Fibroblast of lung (primary cell): ENCODE measurements at regions not wholly inside any gene's neighbourhood (a gene's known extent, or its start where the extent isn't known, plus 50 kb on each side); places are given as distances from the start of the nearest gene placed in this dataset.
A peak's percentile ranks its signal among the peaks of the same experiment; 100 is the strongest.

ENCODE experiments used
- DNase-seq, 2 donors: peaks; one replicate each; pipeline versions ENCODE4 v3.0.0 to v3.0.0-alpha.2; 2010; ENCODE audit warnings: low read depth in 2 of 2
- H2AFZ ChIP-seq: 2 replicates; pipeline ENCODE4 v1.5.1; 2012; ENCODE audit warnings: low read length, control low read depth, inconsistent platforms
- H3K27ac ChIP-seq: 2 replicates; pipeline ENCODE4 v1.5.1; 2011; ENCODE audit warnings: low read length, control low read depth; ENCODE audit not compliant: insufficient read depth
- H3K27me3 ChIP-seq: 2 replicates; pipeline ENCODE4 v1.5.1; 2011; ENCODE audit warnings: mild to moderate bottlenecking, low read length; ENCODE audit not compliant: control insufficient read depth, insufficient read depth
- H3K36me3 ChIP-seq: 2 replicates; pipeline ENCODE4 v1.5.1; 2011; ENCODE audit warnings: low read length; ENCODE audit not compliant: control insufficient read depth, insufficient read depth
- H3K4me1 ChIP-seq: 2 replicates; pipeline ENCODE4 v1.5.1; 2011; ENCODE audit warnings: low read length; ENCODE audit not compliant: control insufficient read depth, insufficient read depth; ENCODE audit errors: extremely low read depth
- H3K4me2 ChIP-seq: 2 replicates; pipeline ENCODE4 v1.5.1; 2011; ENCODE audit warnings: low read length, control low read depth; ENCODE audit not compliant: insufficient read depth; ENCODE audit errors: extremely low read depth
- H3K4me3 ChIP-seq, 4 experiments: fragments of 200-600 bp in 1 of 4; sonication (generic) in 1 of 4; replicated peaks in 1 of 4; 2 replicates each; pipeline ENCODE4 v1.5.1; 2011 to 2016; ENCODE audit warnings: low read length in 4 of 4, low read depth in 3 of 4, mild to moderate bottlenecking in 3 of 4, control low read depth in 2 of 4, inconsistent platforms in 1 of 4, mixed read lengths in 1 of 4; ENCODE audit not compliant: insufficient read depth in 1 of 4; ENCODE audit errors: control extremely low read depth in 1 of 4
- H3K79me2 ChIP-seq: 2 replicates; pipeline ENCODE4 v1.5.1; 2012; ENCODE audit warnings: mild to moderate bottlenecking, low read length, inconsistent platforms; ENCODE audit not compliant: control insufficient read depth, insufficient read depth
- H3K9ac ChIP-seq: 2 replicates; pipeline ENCODE4 v1.5.1; 2011; ENCODE audit warnings: mild to moderate bottlenecking, low read length, control low read depth; ENCODE audit not compliant: insufficient read depth
- H3K9me3 ChIP-seq: 2 replicates; pipeline ENCODE4 v1.5.1; 2012; ENCODE audit warnings: low read depth, low read length; ENCODE audit not compliant: control insufficient read depth, insufficient read depth
- H4K20me1 ChIP-seq: 2 replicates; pipeline ENCODE4 v1.5.1; 2011; ENCODE audit warnings: low read length; ENCODE audit not compliant: control insufficient read depth, insufficient read depth; ENCODE audit errors: extremely low read depth
- CTCF ChIP-seq, 2 donors: IDR thresholded peaks in 1 of 2; conservative IDR thresholded peaks in 1 of 2; 1 replicate in 1 of 2; 2 replicates in 1 of 2; pipeline ENCODE4 v1.5.1; 2011 to 2012; ENCODE audit warnings: low read length in 2 of 2, control low read depth in 1 of 2, inconsistent platforms in 1 of 2, low read depth in 1 of 2, mild to moderate bottlenecking in 1 of 2
- EZH2 ChIP-seq: IDR thresholded peaks from 2 replicates; pipeline ENCODE4 v1.5.1; 2012; ENCODE audit warnings: low read length, control low read depth, mild to moderate bottlenecking; ENCODE audit errors: missing control alignments

- Histone ChIP-seq H3K9ac (no peak overlapping the region), H2AFZ (no peak overlapping the region), H4K20me1 (no peaks in the 10 kb centered on the region), H3K27me3 (no peaks in the 10 kb centered on the region), H3K79me2 (no peaks in the 10 kb centered on the region), H3K9me3 (no peaks in the 10 kb centered on the region), H3K36me3 (no peaks in the 10 kb centered on the region), H3K4me2 (no peak overlapping the region), H3K27ac (no peak overlapping the region), H3K4me3 (no peak overlapping the region), H3K4me1 (no peaks in the 10 kb centered on the region)
- DNase-seq, result no peak
- no peak for TF ChIP-seq EZH2
- no peak for TF ChIP-seq CTCF (conservative IDR thresholded peaks at IDR 0.05 in 1 of 2, IDR thresholded peaks at IDR 0.05 in 1 of 2; ENCODE audit: low read depth in 1 of 2, low read length in 2 of 2)
Observed at GRCh38 chr20:57958050-57958420, 248.2 kb upstream of the PMEPA1 start.

- Histone ChIP-seq H3K79me2 (no peaks in the 10 kb centered on the region), H3K4me1 (no peaks in the 10 kb centered on the region), H4K20me1 (no peaks in the 10 kb centered on the region), H3K9ac (no peak overlapping the region), H3K36me3 (no peaks in the 10 kb centered on the region), H3K27ac (no peak overlapping the region), H3K9me3 (no peaks in the 10 kb centered on the region), H3K4me3 (no peak overlapping the region), H3K27me3 (no peaks in the 10 kb centered on the region), H2AFZ (no peak overlapping the region), H3K4me2 (no peak overlapping the region)
- TF ChIP-seq EZH2 (no peak), CTCF (conservative IDR thresholded peaks at IDR 0.05 in 1 of 2, IDR thresholded peaks at IDR 0.05 in 1 of 2; ENCODE audit: low read depth in 1 of 2, low read length in 2 of 2) (no peak)
- peak in 1 of 2 donors; percentile 48 for DNase-seq
Observed at GRCh38 chr20:57957411-57958049, 247.7 kb upstream of the PMEPA1 start.

GRCh38 chr20:57953638-57954037 lies 243.8 kb upstream of the PMEPA1 start:
- H3K9me3 ChIP-seq, result no peaks in the 10 kb centered on the region
- no peaks in the 10 kb centered on the region for H3K79me2 ChIP-seq
- no peaks in the 10 kb centered on the region for H3K36me3 ChIP-seq
- peak in 1 of 2 donors; percentile 78 for DNase-seq
- H2AFZ ChIP-seq, result no peak overlapping the region
- no peaks in the 10 kb centered on the region for H3K4me1 ChIP-seq
- TF ChIP-seq EZH2, result no peak
- TF ChIP-seq CTCF (conservative IDR thresholded peaks at IDR 0.05 in 1 of 2, IDR thresholded peaks at IDR 0.05 in 1 of 2; ENCODE audit: low read depth in 1 of 2, low read length in 2 of 2), result no peak
- H3K4me2 ChIP-seq, result no peak overlapping the region
- H3K27me3 ChIP-seq, result no peaks in the 10 kb centered on the region
- H3K9ac ChIP-seq, result no peak overlapping the region
- no peak overlapping the region for H3K27ac ChIP-seq
- H4K20me1 ChIP-seq, result no peaks in the 10 kb centered on the region
- H3K4me3 ChIP-seq, result no peak overlapping the region
